Anterior cingulate cortex (tissue), 58 donors: ENCODE measurements at regions not wholly inside any gene's neighbourhood (a gene's known extent, or its start where the extent isn't known, plus 50 kb on each side); places are given as distances from the start of the nearest gene placed in this dataset.

Experiments
- DNase-seq, 58 donors: peaks; one replicate each; lab custom pipeline; 2025; lab: John Stamatoyannopoulos, UW

DNA sequence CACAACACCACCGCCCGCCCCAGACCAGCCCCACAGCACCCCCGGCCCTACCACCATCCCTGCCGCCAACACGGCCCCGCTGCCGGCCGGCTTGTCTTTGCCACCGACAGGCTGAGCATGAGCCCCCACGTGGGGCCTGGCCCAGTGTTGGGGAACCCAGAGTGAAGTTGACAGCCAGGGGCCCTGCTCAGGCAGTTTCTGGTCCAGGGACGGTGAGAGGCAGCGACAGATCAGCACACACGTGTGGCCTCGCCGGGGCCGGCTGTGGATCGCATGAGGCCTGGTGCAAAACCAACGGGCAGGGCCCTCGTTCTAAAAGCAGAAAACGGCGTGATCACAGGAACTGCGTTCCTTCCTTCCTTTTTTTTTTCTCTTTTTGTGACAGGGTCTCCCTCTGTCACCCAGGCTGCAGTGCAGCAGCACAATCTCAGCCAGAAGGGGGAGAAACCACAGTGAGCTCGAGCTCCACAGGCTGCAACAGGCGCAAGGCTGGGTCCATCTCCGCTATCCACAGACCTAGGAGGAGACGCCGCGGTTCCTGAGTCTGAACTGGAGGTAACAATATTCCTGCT is 50.5 kb upstream of the FBRSL1 start:
- peak in 3 of 58 donors; percentile 7 to 40 (median 37) for DNase-seq

GRCh38 chr12:132438726-132439125 is 51.2 kb upstream of the FBRSL1 start:
- DNase-seq, result no peak

- no peak for DNase-seq
These were observed 51.8 kb upstream of the FBRSL1 start for GRCh38 chr12:132437943-132438700.

DNA sequence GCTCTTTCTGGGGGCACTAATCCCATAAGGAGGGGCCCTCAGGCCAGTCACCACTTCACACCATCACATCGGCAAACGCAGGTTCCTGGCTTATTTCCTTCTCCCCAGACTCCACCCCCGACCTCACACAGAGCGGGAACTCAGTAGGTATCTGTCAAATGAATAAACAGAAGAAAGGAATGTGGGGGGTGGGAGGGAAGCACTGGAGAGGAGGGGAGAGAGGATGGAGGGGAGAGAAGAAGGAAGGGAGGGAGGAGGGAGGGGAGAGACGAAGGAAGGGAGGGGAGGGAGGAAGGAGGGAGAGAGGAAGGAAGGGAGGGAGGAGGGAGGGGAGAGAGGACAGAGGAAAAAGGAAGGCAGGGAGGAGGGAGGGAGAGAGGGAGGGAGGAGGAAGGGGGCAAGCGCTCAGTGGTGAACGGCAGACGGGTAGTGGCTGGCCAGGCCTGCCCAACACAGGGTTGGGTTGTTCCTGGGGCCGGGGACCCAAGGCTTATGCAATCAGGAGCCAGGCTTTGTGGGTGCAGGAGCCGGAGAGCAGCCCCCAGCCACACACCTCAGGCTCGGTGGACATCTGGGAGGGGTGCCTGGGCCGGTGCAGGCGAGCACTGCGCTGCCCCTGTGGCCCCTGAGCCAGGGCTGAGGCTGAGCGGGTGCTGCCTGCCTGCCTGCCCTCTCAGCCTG is 52.6 kb upstream of the FBRSL1 start:
- DNase-seq, result no peak

DNA sequence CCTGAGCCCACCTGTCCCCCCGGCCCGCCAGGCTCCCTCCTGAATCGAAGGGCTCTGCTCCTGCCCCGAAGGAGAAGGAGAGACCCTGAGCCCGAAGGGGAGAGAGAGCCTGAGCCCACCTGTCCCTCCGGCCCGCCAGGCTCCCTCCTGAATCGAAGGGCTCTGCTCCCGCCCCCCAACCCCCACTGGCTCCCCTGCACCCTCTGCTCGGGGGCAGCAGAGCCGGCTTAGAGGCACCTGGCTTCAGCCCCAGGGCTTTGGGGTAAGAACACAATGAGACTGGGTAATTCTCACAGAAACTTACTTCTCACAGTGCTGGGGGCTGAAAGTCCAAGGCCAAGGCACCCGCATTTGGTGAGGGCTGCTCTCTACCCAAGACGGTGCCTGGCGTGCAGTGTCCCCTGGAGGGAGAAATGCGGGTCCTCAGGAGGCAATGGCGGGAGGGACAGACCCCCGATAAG is 53.1 kb upstream of the FBRSL1 start:
- DNase-seq, result no peak

DNA sequence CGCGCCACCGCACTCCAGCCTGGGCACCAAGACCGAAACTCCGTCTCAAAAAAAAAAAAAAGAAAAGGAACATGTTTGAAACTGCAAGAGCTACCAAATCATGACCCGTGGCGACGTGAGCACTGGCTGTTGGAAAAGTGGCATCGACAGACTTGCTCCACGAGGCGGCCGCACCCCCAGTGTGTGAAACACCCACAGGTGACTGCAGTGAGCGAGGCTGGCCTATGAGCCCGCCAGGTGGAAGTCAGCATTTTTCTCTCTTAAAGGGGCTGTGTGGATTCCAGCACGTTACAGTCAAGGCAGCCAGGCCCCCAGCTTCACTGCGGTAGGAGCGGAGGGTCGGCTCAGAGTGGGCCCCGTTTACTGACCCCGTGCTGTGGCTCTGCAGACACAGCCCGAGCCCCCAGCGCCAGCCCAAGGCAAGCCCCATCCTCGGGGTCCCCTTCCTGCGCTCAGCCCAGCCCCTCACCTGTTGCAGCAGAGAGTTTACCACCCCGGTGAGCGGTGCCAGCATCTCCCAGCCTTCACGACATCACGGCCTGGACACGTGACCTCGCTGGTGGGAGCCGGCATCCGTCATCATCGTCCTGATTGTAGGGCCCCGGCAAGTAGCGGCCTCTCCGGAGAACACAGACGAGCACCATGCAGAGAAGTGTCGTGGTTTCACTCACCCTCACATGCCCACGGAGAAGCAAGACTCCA is 54.3 kb upstream of the FBRSL1 start:
- DNase-seq, result no peak

DNA sequence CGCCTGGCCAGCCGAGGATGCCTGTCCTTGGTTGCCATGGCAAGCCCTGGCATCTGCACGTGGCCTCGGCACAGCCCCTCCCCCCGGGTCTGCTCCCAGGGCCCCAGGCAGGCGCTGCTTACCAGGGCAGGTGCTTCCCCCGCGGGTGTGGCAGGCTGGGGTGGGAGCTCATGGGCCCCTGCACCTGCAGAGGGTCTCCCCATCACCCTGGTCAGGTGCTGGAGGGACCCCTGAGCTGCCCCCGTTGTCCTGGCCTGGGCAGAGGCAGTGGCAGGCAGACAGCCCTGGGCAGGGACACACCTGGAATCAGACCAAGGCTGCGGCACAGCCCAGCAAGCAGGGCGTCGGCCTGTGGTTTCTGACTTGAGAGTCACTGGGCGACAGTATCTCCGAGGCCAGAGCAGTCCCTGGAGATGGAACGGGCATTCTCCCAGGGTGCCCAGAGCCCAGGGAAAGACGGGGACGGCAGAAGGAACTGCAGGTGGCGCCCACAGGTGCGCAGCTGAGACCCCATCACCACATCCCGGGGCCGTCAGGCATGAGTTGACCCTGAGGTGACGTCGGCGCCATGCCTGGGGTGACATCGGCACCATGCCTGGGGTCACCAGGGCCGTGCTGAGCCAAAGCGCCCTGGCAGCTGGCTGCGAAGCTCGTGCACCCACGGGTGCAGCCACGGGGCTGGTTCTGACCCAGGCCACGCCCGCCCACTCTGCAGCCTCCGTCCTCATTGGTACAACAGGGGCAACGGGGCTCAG is 56.1 kb upstream of the FBRSL1 start:
- DNase-seq, result no peak

DNA sequence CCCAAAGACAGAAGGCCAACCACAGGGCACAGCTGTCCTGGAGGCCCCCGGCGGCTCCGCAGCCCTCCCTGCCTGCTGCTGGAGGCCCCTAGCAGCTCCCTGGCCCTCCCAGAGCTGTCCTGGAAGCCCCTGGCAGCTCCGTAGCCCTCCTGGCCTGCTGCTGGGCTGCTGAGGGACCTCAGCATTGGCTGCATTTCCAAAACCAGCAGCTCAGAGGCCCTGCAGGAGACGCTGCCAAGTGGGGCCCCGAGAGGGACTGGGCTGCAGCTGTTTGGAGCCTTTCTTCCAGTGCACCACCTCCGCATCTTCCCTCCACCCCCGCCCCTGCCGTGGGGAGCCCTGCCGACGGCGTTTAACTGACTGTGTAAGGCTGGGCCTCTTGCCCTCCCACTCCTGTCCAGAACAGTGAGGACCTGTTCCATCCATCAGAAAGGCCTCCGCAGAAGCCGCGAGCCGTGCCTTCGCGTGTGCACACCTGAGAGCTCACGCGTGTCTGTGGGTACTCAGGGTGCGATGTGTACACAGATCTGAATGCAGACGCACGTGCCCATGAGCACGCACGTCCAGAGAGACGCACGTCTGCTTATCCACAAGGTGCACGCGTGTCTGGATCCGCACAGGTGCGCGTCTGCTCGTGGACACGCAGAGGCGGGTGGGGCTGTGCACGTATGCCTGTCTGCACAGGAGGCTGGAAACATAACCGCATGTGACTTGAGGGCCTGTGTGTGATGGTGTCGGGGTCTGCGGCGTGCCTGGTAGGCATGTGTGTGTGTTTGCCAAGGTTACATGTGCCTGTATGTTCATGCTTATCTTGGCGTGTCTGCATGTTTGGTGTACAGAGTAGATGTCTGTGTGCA is 57.0 kb upstream of the FBRSL1 start:
- peak in 2 of 58 donors; percentile 5 to 27 for DNase-seq

GRCh38 chr12:132432126-132432705 is 57.7 kb upstream of the FBRSL1 start:
- DNase-seq, result no peak

DNA sequence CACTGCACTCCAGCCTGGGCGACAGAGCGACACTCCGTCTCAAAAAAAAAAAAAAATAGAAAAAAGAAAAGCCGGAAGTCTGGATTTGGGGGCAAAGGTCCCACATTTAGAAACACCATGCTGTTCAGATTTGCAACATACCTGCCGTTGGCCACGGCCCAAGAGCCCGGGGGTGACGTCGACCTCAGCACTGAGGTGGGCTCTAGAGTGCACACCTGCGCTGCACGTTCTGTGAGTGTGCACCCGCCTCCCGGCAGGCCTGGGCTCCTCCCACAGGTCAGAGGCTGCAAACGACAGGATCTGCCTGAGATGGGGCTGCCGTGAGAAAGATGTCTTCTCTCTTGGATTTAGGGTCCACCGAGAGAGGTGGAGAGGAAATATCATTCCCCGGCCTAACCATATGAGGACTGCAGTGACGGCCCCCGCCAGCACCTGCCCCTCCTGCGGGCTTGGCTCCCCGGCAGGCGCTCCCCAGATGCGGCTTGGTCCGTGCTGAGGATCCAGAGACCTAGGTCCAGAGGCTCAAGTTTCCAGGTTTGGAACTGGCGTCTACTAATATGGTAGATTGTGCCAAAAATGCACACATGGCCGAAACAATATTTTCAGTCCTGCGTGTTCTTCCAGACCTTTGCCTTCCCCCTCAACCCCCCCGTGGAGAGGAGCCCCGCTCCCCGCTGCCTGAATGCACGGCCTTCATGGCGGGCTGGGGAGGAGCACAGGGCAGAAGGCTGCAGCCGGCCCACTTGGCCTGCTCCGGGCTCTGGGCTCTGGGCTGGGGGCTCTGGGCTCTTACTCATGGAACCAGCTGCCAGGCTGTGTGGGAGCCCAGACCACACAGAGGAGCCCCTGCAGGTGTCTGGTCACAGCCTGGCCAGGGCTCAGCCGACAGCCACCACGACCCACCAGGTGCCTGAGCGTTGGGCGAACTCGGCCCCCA is 58.8 kb upstream of the FBRSL1 start:
- no peak for DNase-seq

DNA sequence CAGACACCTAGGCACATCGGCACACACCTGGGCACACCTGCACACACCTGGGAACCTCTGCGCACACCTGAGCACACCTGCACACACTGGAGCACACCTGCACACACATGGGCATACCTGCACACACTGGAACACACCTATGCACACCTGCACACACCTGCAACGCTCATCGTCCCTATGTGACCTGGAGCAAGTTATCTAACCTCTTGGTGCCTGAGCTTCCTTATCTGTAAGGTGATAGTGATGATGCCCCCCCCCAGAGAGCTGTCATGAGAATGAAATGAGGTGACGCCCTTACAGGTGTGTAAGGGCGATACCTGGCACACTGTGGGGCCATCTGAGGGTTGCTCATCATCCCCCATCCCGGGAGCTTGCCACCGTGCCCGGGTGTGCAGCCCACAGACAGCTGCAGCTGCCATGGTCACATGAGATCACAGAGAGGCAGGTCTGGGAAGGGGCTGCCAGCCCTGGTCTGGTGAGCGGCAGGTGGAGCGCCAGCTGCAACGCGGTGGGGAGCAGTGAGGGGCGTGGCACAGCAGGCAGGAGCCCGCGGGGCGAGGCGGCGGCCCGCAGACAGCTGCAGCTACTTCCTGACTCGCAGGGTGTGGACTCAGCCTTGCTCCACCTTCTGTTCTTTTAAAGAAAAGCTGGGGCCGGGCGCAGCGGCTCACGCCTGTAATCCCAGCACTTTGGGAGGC is 59.9 kb upstream of the FBRSL1 start:
- DNase-seq, result no peak

GRCh38 chr12:132429602-132429945 is 60.4 kb upstream of the FBRSL1 start:
- DNase-seq, result peak in 3 of 58 donors; percentile 7 to 43 (median 11)

- DNase-seq, result peak in 1 of 58 donors; percentile 24
These were observed 60.9 kb upstream of the FBRSL1 start for GRCh38 chr12:132428936-132429601.

DNA sequence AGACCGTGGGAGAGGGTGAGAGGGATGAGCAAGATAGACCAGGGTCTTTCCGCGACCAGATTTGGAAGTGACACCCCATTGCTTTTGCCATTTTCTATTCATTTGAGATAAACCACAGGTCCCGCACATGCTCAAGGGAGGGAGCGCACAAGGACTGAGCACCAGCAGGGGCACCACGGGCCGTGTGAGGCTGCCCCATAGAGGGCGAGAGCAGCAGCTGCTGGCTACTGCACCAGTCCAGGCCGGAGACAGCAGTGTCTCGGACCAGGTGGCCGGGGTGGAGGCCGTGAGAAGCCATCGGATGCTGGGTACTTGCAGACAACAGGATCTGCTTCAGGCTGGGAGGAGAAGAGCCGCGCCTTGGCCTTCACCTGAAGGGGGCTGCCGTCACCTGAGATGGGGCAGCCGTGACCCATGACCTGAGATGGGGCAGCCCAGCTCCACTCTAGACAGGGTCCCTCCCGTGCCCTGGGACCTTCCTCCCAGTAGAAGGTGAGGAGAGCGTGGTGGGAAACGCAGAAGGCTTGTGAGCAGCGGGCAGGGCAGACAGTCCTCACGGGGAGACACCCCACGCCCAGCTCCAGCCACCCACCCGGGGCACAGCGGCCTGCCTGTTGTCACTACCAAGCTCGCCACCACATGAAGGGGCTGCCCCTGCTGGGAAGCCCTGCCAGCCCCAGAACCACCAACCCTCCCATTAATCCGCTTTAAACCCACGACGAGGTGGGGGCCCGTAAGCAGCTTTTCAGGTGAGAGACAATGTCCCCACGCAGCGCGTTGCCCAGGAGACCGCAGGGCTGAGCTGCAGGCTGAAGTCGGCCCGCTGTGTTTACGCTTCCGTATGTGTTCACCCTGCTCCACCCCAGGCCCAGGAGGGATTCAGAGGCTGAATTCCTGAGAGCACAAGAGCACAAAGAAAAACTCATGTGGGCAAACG is 61.7 kb upstream of the FBRSL1 start:
- no peak for DNase-seq

- no peak for DNase-seq
These were observed 62.7 kb upstream of the FBRSL1 start for GRCh38 chr12:132427174-132427768.
